HEK293 (cell line): ENCODE measurements at regions not wholly inside any gene's neighbourhood (a gene's known extent, or its start where the extent isn't known, plus 50 kb on each side); places are given as distances from the start of the nearest gene placed in this dataset.

Source experiments
- CTCF ChIA-PET: fragments of 350-600 bp; formaldehyde crosslinking; extraction: SDS; loops from one replicate; lab custom pipeline; 2021; ENCODE audit warnings: antibody characterized with exemption; lab: Yijun Ruan, JAX
- POLR2A ChIA-PET: fragments of 300-600 bp; formaldehyde crosslinking; extraction: SDS; loops from one replicate; lab custom pipeline; 2020; ENCODE audit warnings: antibody characterized with exemption, inconsistent platforms; lab: Yijun Ruan, JAX
- H3K27ac ChIP-seq: fragments of 200-500 bp; sonication (Bioruptor generic); 2 replicates; pipeline ENCODE4 v1.5.1; 2014; ENCODE audit warnings: low read depth, low read length, control low read depth, inconsistent platforms; ENCODE audit errors: extremely low read depth
- H3K36me3 ChIP-seq, 2 experiments: fragments of 200-500 bp in 1 of 2; sonication (Bioruptor generic) in 1 of 2; 1 replicate in 1 of 2; 2 replicates in 1 of 2; pipeline ENCODE4 v1.5.1; 2014 to 2017; ENCODE audit warnings: inconsistent platforms in 2 of 2, low read length in 2 of 2; ENCODE audit not compliant: control insufficient read depth in 2 of 2, insufficient read depth in 1 of 2
- H3K4me1 ChIP-seq: fragments of 200-500 bp; sonication (Bioruptor generic); 2 replicates; pipeline ENCODE4 v1.5.1; 2014; ENCODE audit warnings: mild to moderate bottlenecking, low read length, inconsistent platforms; ENCODE audit not compliant: control insufficient read depth, insufficient read depth
- H3K4me3 ChIP-seq: 2 replicates; pipeline ENCODE4 v1.5.1; 2011; ENCODE audit warnings: low read depth, mild to moderate bottlenecking, control low read depth, low read length, moderate library complexity
- H3K9me3 ChIP-seq: fragments of 200-500 bp; sonication (Bioruptor generic); 2 replicates; pipeline ENCODE4 v1.5.1; 2014; ENCODE audit warnings: low read depth, low read length, inconsistent platforms; ENCODE audit not compliant: control insufficient read depth, insufficient read depth
- KLF10 ChIP-seq: fragments of 450-650 bp; IDR thresholded peaks from 2 replicates; pipeline ENCODE4 v1.5.1; 2018; ENCODE audit warnings: missing biosample characterization, mild to moderate bottlenecking, missing genetic modification characterization
- OSR2 ChIP-seq: fragments of 450-650 bp; formaldehyde crosslinking; IDR thresholded peaks from 2 replicates; pipeline ENCODE4 v1.5.1; 2016; ENCODE audit warnings: missing biosample characterization, missing genetic modification characterization
- SETDB1 ChIP-seq: IDR thresholded peaks from one replicate; pipeline ENCODE4 v1.6.1; 2017; ENCODE audit warnings: mild to moderate bottlenecking, low read length, moderate library complexity, mixed read lengths; ENCODE audit not compliant: insufficient read length
- ZEB2 ChIP-seq: fragments of 450-650 bp; formaldehyde crosslinking; IDR thresholded peaks from 2 replicates; pipeline ENCODE4 v1.5.1; 2016; ENCODE audit warnings: missing biosample characterization, missing genetic modification characterization
- ZFHX2 ChIP-seq: fragments of 450-650 bp; formaldehyde crosslinking; conservative IDR thresholded peaks from 2 replicates; pipeline ENCODE4 v1.5.1; 2016; ENCODE audit warnings: missing biosample characterization, missing genetic modification characterization
- ZNF114 ChIP-seq: fragments of 450-650 bp; formaldehyde crosslinking; IDR thresholded peaks from 2 replicates; pipeline ENCODE4 v1.5.0; 2017; ENCODE audit warnings: missing biosample characterization, missing genetic modification characterization
- ZNF16 ChIP-seq: fragments of 450-650 bp; formaldehyde crosslinking; IDR thresholded peaks from 2 replicates; pipeline ENCODE4 v1.5.1; 2016; ENCODE audit warnings: low read depth, missing biosample characterization, missing genetic modification characterization
- ZNF169 ChIP-seq: fragments of 450-650 bp; formaldehyde crosslinking; IDR thresholded peaks from 2 replicates; pipeline ENCODE4 v1.5.1; 2016; ENCODE audit warnings: missing biosample characterization, missing genetic modification characterization
- ZNF184 ChIP-seq: fragments of 450-650 bp; IDR thresholded peaks from 2 replicates; pipeline ENCODE4 v1.5.1; 2018; ENCODE audit warnings: missing biosample characterization, mild to moderate bottlenecking, missing genetic modification characterization
- ZNF19 ChIP-seq: fragments of 450-650 bp; formaldehyde crosslinking; IDR thresholded peaks from 2 replicates; pipeline ENCODE4; 2016; ENCODE audit warnings: missing biosample characterization, missing genetic modification characterization, low read depth
- ZNF239 ChIP-seq: fragments of 450-650 bp; formaldehyde crosslinking; IDR thresholded peaks from 2 replicates; pipeline ENCODE4 v1.5.1; 2016; ENCODE audit warnings: missing biosample characterization, missing genetic modification characterization
- ZNF354C ChIP-seq: fragments of 450-650 bp; formaldehyde crosslinking; IDR thresholded peaks from 2 replicates; pipeline ENCODE4 v1.5.1; 2016; ENCODE audit warnings: missing biosample characterization, missing genetic modification characterization, low read depth, borderline replicate concordance
- ZNF366 ChIP-seq: fragments of 450-650 bp; formaldehyde crosslinking; conservative IDR thresholded peaks from 2 replicates; pipeline ENCODE4 v1.5.1; 2016; ENCODE audit warnings: missing biosample characterization, missing genetic modification characterization
- ZNF391 ChIP-seq: fragments of 450-650 bp; formaldehyde crosslinking; IDR thresholded peaks from 2 replicates; pipeline ENCODE4 v1.5.1; 2016; ENCODE audit warnings: low read depth, missing biosample characterization, missing genetic modification characterization, borderline replicate concordance
- ZNF48 ChIP-seq: fragments of 450-650 bp; formaldehyde crosslinking; IDR thresholded peaks from 2 replicates; pipeline ENCODE4 v1.5.1; 2016; ENCODE audit warnings: missing biosample characterization, missing genetic modification characterization
- ZNF530 ChIP-seq: fragments of 450-650 bp; formaldehyde crosslinking; IDR thresholded peaks from 2 replicates; pipeline ENCODE4 v1.5.1; 2016; ENCODE audit warnings: low read depth, missing biosample characterization, missing genetic modification characterization
- ZNF621 ChIP-seq: fragments of 450-650 bp; formaldehyde crosslinking; IDR thresholded peaks from 2 replicates; pipeline ENCODE4 v1.5.1; 2017; ENCODE audit warnings: missing biosample characterization, missing genetic modification characterization
- ZNF707 ChIP-seq: fragments of 450-650 bp; formaldehyde crosslinking; IDR thresholded peaks from 2 replicates; pipeline ENCODE4 v1.5.1; 2016; ENCODE audit warnings: missing biosample characterization, missing genetic modification characterization
- ZNF777 ChIP-seq: fragments of 450-650 bp; formaldehyde crosslinking; IDR thresholded peaks from 2 replicates; pipeline ENCODE4 v1.5.1; 2017; ENCODE audit warnings: missing biosample characterization, missing genetic modification characterization, borderline replicate concordance
- ZSCAN16 ChIP-seq: fragments of 450-650 bp; formaldehyde crosslinking; IDR thresholded peaks from 2 replicates; pipeline ENCODE4 v1.5.1; 2016; ENCODE audit warnings: missing biosample characterization, missing genetic modification characterization
- ZSCAN23 ChIP-seq: fragments of 450-650 bp; formaldehyde crosslinking; IDR thresholded peaks from 2 replicates; pipeline ENCODE4 v1.5.1; 2016; ENCODE audit warnings: missing biosample characterization, missing genetic modification characterization
- TF ChIP-seq, protein P1 (sequence below): fragments of 450-650 bp; formaldehyde crosslinking; IDR thresholded peaks from 2 replicates; pipeline ENCODE4 v1.5.1; 2016; ENCODE audit warnings: missing biosample characterization, missing genetic modification characterization, borderline replicate concordance
- TF ChIP-seq, protein P2 (sequence below): fragments of 450-650 bp; formaldehyde crosslinking; IDR thresholded peaks from 2 replicates; pipeline ENCODE4 v1.5.1; 2017; ENCODE audit warnings: missing biosample characterization, missing genetic modification characterization
- TF ChIP-seq, protein P3 (sequence below): fragments of 450-650 bp; formaldehyde crosslinking; IDR thresholded peaks from 2 replicates; pipeline ENCODE4 v1.5.1; 2016; ENCODE audit warnings: missing biosample characterization, missing genetic modification characterization
- TF ChIP-seq, protein P4 (sequence below): fragments of 450-650 bp; formaldehyde crosslinking; IDR thresholded peaks from 2 replicates; pipeline ENCODE4 v1.5.1; 2016; ENCODE audit warnings: missing biosample characterization, missing genetic modification characterization
- TF ChIP-seq, protein P5 (sequence below): IDR thresholded peaks from 2 replicates; pipeline ENCODE4 v1.6.1; 2011; ENCODE audit warnings: mild to moderate bottlenecking, low read depth, low read length, borderline replicate concordance

DNA sequence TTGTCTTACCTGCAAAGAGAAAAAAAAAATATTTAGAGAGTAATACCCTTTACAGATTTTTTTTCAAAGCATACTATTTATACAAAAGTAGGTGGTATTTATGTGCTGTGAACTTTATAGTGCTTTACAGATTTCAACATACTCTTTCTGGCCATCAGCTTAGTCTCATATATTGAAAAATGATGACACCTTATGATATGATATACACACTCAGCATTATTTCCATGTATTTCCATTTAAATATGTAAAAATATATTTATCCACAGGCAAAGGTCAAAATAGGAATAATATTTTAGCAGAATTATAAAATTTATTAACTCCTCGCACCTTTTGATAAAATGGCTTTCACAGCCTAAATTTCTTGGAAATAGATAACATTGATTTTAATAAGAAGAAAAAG is 815.8 kb upstream of the EPHA5 start (continued):
- TF ChIP-seq, protein P1, sequence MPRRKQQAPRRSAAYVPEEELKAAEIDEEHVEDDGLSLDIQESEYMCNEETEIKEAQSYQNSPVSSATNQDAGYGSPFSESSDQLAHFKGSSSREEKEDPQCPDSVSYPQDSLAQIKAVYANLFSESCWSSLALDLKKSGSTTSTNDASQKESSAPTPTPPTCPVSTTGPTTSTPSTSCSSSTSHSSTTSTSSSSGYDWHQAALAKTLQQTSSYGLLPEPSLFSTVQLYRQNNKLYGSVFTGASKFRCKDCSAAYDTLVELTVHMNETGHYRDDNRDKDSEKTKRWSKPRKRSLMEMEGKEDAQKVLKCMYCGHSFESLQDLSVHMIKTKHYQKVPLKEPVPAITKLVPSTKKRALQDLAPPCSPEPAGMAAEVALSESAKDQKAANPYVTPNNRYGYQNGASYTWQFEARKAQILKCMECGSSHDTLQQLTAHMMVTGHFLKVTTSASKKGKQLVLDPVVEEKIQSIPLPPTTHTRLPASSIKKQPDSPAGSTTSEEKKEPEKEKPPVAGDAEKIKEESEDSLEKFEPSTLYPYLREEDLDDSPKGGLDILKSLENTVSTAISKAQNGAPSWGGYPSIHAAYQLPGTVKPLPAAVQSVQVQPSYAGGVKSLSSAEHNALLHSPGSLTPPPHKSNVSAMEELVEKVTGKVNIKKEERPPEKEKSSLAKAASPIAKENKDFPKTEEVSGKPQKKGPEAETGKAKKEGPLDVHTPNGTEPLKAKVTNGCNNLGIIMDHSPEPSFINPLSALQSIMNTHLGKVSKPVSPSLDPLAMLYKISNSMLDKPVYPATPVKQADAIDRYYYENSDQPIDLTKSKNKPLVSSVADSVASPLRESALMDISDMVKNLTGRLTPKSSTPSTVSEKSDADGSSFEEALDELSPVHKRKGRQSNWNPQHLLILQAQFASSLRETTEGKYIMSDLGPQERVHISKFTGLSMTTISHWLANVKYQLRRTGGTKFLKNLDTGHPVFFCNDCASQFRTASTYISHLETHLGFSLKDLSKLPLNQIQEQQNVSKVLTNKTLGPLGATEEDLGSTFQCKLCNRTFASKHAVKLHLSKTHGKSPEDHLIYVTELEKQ (tag by site-specific recombination) = no peak
- no peak for TF ChIP-seq ZNF114 (tag by site-specific recombination)
- TF ChIP-seq, protein P2, sequence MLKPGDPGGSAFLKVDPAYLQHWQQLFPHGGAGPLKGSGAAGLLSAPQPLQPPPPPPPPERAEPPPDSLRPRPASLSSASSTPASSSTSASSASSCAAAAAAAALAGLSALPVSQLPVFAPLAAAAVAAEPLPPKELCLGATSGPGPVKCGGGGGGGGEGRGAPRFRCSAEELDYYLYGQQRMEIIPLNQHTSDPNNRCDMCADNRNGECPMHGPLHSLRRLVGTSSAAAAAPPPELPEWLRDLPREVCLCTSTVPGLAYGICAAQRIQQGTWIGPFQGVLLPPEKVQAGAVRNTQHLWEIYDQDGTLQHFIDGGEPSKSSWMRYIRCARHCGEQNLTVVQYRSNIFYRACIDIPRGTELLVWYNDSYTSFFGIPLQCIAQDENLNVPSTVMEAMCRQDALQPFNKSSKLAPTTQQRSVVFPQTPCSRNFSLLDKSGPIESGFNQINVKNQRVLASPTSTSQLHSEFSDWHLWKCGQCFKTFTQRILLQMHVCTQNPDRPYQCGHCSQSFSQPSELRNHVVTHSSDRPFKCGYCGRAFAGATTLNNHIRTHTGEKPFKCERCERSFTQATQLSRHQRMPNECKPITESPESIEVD (tag by site-specific recombination) = no peak
- TF ChIP-seq OSR2 = no peak
- no peak for TF ChIP-seq ZSCAN23 (tag by site-specific recombination)
- no peak for TF ChIP-seq ZNF48
- TF ChIP-seq ZNF777 (tag by site-specific recombination) = no peak
- no peak for TF ChIP-seq ZNF707 (tag by site-specific recombination)
- no peak for TF ChIP-seq ZNF169 (tag by site-specific recombination)
- TF ChIP-seq ZNF16 (tag by site-specific recombination) = no peak
- TF ChIP-seq, all 188 proteins: peak for 0

DNA sequence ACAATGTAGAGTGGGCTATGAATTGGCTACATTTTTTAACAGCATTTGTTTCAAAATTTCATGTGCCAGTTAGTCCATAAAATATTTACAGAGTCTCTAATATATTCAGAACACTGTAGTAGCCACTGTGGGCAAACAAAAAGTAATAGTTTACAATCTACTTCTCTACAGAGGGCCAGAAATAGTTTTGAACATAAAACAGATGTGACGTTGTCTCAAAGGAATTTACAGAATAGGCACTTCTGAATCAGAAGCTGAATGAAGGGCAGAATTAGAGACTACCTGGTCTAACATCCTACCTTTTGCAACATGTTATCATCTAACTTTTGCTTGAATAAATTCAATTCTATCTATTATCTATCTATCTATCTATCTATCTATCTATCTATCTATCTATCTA is 811.9 kb upstream of the EPHA5 start:
- TF ChIP-seq ZNF184 (no peak), ZNF391 (tag by site-specific recombination) (no peak), ZFHX2 (no peak), ZNF366 (no peak), ZNF530 (tag by site-specific recombination) (no peak)
- Histone ChIP-seq H3K4me3 (no peak overlapping the region), H3K27ac (no peak overlapping the region), H3K36me3 (no peaks in the 10 kb centered on the region), H3K9me3 (no peaks in the 10 kb centered on the region), H3K4me1 (no peaks in the 10 kb centered on the region)
- ChIA-PET POLR2A (no interaction called here), CTCF (no interaction called here)

DNA sequence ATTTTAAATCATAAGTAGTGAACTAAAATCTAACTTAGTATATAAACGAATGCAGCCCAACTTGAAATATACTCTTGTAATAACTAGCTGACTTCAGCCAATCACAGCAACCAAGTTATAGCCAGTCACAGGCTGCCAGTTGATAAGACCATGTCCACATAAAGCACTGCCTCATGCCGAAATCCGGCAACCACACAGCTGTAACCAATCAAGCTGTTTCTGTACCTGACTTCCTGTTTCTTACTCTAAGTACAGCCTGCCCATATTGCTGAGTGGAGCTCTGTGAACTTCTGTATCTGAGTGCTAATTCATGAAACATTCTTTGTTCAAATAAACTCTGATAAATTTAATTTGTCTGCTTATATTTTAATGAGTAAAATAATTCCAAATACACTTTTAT is 805.3 kb upstream of the EPHA5 start:
- CTCF ChIA-PET = no interaction called here
- POLR2A ChIA-PET = no interaction called here
- no peak overlapping the region for H3K4me3 ChIP-seq
- no peak overlapping the region for H3K27ac ChIP-seq
- no peaks in the 10 kb centered on the region for H3K4me1 ChIP-seq
- no peaks in the 10 kb centered on the region for H3K36me3 ChIP-seq
- TF ChIP-seq KLF10 (tag by site-specific recombination) (no peak), ZNF621 (tag by site-specific recombination) (no peak), ZNF19 (tag by site-specific recombination) (no peak), ZNF354C (tag by site-specific recombination) (no peak), ZSCAN16 (tag by site-specific recombination) (no peak), SETDB1 (no peak), ZNF239 (tag by site-specific recombination) (no peak), ZEB2 (tag by site-specific recombination) (no peak)
- TF ChIP-seq, protein P3, sequence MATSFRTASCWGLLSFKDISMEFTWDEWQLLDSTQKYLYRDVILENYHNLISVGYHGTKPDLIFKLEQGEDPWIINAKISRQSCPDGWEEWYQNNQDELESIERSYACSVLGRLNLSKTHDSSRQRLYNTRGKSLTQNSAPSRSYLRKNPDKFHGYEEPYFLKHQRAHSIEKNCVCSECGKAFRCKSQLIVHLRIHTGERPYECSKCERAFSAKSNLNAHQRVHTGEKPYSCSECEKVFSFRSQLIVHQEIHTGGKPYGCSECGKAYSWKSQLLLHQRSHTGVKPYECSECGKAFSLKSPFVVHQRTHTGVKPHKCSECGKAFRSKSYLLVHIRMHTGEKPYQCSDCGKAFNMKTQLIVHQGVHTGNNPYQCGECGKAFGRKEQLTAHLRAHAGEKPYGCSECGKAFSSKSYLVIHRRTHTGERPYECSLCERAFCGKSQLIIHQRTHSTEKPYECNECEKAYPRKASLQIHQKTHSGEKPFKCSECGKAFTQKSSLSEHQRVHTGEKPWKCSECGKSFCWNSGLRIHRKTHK (tag by site-specific recombination) = no peak
- TF ChIP-seq, protein P4, sequence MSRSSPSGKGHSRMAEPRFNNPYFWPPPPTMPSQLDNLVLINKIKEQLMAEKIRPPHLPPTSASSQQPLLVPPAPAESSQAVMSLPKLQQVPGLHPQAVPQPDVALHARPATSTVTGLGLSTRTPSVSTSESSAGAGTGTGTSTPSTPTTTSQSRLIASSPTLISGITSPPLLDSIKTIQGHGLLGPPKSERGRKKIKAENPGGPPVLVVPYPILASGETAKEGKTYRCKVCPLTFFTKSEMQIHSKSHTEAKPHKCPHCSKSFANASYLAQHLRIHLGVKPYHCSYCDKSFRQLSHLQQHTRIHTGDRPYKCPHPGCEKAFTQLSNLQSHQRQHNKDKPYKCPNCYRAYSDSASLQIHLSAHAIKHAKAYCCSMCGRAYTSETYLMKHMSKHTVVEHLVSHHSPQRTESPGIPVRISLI = no peak
- TF ChIP-seq, protein P5, sequence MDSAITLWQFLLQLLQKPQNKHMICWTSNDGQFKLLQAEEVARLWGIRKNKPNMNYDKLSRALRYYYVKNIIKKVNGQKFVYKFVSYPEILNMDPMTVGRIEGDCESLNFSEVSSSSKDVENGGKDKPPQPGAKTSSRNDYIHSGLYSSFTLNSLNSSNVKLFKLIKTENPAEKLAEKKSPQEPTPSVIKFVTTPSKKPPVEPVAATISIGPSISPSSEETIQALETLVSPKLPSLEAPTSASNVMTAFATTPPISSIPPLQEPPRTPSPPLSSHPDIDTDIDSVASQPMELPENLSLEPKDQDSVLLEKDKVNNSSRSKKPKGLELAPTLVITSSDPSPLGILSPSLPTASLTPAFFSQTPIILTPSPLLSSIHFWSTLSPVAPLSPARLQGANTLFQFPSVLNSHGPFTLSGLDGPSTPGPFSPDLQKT = no peak
- no peaks in the 10 kb centered on the region for H3K9me3 ChIP-seq
